ENCODE measurements at regions not wholly inside any gene's neighbourhood (a gene's known extent, or its start where the extent isn't known, plus 50 kb on each side); places are given as distances from the start of the nearest gene placed in this dataset.

GRCh38 chr11:114846416-114846791 is 168.1 kb downstream of the NXPE2 start:
- TF ChIP-seq YY1 (IDR thresholded peaks at IDR 0.05; ENCODE audit: extremely low read depth, insufficient replicate concordance, low read depth, low read length): no peak
- TF ChIP-seq ZFX (IDR thresholded peaks at IDR 0.05): no peak
- TF ChIP-seq, protein P1, sequence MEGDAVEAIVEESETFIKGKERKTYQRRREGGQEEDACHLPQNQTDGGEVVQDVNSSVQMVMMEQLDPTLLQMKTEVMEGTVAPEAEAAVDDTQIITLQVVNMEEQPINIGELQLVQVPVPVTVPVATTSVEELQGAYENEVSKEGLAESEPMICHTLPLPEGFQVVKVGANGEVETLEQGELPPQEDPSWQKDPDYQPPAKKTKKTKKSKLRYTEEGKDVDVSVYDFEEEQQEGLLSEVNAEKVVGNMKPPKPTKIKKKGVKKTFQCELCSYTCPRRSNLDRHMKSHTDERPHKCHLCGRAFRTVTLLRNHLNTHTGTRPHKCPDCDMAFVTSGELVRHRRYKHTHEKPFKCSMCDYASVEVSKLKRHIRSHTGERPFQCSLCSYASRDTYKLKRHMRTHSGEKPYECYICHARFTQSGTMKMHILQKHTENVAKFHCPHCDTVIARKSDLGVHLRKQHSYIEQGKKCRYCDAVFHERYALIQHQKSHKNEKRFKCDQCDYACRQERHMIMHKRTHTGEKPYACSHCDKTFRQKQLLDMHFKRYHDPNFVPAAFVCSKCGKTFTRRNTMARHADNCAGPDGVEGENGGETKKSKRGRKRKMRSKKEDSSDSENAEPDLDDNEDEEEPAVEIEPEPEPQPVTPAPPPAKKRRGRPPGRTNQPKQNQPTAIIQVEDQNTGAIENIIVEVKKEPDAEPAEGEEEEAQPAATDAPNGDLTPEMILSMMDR (IDR thresholded peaks at IDR 0.05 in 2 of 3, conservative IDR thresholded peaks at IDR 0.05 in 1 of 3; ENCODE audit: borderline replicate concordance in 1 of 3, insufficient read depth in 1 of 3, low read depth in 2 of 3, low read length in 2 of 3): no peak
- TF ChIP-seq POLR2A (IDR thresholded peaks at IDR 0.05; ENCODE audit: borderline replicate concordance, extremely low read depth, insufficient read depth, insufficient read length): no peak
- TF ChIP-seq, protein P2, sequence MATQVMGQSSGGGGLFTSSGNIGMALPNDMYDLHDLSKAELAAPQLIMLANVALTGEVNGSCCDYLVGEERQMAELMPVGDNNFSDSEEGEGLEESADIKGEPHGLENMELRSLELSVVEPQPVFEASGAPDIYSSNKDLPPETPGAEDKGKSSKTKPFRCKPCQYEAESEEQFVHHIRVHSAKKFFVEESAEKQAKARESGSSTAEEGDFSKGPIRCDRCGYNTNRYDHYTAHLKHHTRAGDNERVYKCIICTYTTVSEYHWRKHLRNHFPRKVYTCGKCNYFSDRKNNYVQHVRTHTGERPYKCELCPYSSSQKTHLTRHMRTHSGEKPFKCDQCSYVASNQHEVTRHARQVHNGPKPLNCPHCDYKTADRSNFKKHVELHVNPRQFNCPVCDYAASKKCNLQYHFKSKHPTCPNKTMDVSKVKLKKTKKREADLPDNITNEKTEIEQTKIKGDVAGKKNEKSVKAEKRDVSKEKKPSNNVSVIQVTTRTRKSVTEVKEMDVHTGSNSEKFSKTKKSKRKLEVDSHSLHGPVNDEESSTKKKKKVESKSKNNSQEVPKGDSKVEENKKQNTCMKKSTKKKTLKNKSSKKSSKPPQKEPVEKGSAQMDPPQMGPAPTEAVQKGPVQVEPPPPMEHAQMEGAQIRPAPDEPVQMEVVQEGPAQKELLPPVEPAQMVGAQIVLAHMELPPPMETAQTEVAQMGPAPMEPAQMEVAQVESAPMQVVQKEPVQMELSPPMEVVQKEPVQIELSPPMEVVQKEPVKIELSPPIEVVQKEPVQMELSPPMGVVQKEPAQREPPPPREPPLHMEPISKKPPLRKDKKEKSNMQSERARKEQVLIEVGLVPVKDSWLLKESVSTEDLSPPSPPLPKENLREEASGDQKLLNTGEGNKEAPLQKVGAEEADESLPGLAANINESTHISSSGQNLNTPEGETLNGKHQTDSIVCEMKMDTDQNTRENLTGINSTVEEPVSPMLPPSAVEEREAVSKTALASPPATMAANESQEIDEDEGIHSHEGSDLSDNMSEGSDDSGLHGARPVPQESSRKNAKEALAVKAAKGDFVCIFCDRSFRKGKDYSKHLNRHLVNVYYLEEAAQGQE (IDR thresholded peaks at IDR 0.05; ENCODE audit: low read depth): no peak
- TF ChIP-seq, protein P3, sequence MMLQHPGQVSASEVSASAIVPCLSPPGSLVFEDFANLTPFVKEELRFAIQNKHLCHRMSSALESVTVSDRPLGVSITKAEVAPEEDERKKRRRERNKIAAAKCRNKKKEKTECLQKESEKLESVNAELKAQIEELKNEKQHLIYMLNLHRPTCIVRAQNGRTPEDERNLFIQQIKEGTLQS (IDR thresholded peaks at IDR 0.05): no peak
- TF ChIP-seq, protein P4, sequence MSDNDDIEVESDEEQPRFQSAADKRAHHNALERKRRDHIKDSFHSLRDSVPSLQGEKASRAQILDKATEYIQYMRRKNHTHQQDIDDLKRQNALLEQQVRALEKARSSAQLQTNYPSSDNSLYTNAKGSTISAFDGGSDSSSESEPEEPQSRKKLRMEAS (IDR thresholded peaks at IDR 0.05): no peak
- no peak for TF ChIP-seq SP1 (IDR thresholded peaks at IDR 0.05; ENCODE audit: low read depth)
- no peak for TF ChIP-seq TCF7L2 (IDR thresholded peaks at IDR 0.05; ENCODE audit: borderline replicate concordance, extremely low read depth, insufficient read depth, insufficient read length)
- TF ChIP-seq SIN3A (IDR thresholded peaks at IDR 0.05; ENCODE audit: low read depth): no peak

Data from HCT116 (cell line).